ENCODE measurements at regions not wholly inside any gene's neighbourhood (a gene's known extent, or its start where the extent isn't known, plus 50 kb on each side); places are given as distances from the start of the nearest gene placed in this dataset.

DNA sequence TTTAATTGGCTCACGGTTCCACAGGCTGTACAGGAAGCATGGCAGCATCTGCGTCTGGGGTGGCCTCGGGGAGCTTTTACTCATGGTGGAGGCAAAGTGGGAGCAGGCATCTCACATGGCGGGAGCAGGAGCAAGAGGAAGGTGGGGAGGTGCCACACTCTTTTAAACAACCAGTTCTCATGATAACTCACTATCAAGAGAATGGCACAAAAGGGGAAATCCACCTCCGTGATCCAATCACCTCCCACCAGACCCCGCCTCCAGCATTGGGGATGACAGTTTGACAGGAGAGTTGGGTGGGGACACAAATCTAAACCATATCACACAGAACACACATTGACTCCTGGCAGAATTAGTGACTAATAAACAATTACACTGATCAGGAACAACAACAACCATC is 68.6 kb upstream of the ACKR3 start:
- TF ChIP-seq CTCF (IDR thresholded peaks at IDR 0.05): no peak
- no peak for TF ChIP-seq POLR2A (IDR thresholded peaks at IDR 0.05)
